CD4-positive, alpha-beta T cell treated with Interleukin-2 at 100 ng/mL for 4 hours (primary cell): ENCODE measurements at regions not wholly inside any gene's neighbourhood (a gene's known extent, or its start where the extent isn't known, plus 50 kb on each side); places are given as distances from the start of the nearest gene placed in this dataset.
"Not testable (repeated sequence)": the region's sequence is repeated elsewhere in the genome, so short reads cannot be mapped to it uniquely, and the experiment has no call there.

ENCODE experiments used
- DNase-seq: peaks from one replicate; pipeline ENCODE4 v3.0.0-alpha.2; 2020; ENCODE audit warnings: low spot score

- DNase-seq, result no peak
Measured at GRCh38 chrX:74251006-74251930, 52.7 kb upstream of the ZCCHC13 start.

GRCh38 chrX:74250574-74250973, 53.4 kb upstream of the ZCCHC13 start:
- no peak for DNase-seq

GRCh38 chrX:74249963-74250362, 54.0 kb upstream of the ZCCHC13 start:
- no peak for DNase-seq

GRCh38 chrX:74248889-74249288, 55.1 kb upstream of the ZCCHC13 start:
- DNase-seq, result no peak

GRCh38 chrX:74246524-74246923, 57.5 kb upstream of the ZCCHC13 start:
- no peak for DNase-seq

DNA sequence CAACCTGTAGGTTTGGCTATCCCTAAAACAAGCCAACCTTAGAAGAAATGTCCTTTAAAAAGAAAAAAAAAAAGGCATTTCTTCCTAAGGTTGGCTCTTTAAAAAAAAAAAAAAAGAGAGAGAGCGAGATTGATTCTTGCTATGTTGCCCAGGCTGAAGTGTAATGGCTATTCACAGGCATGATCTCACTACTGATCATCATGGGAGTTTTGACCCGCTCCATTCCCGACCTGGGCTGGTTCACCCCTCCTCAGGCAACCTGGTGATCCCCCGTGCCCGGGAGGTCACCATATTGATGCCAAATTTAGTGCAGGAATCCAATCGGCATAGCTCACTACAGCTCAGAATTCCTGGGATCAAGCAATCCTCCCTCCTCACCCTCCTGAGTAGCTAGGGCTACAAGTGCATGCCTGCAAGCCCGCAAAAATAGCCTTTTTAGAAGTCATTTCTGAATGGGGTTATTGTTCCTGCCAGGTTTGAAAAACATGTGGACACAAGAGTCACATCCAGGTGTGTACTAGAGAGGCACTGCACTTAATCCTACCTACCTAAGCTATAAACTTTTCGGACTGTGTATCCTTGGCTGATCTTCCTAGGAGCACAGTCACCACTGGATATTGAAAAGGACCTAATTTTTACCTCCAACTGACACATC, 61.4 kb upstream of the ZCCHC13 start:
- DNase-seq, result no peak

GRCh38 chrX:74242050-74242449, 61.9 kb upstream of the ZCCHC13 start:
- no peak for DNase-seq

- no peak for DNase-seq
Measured at GRCh38 chrX:74238771-74239170, 65.2 kb upstream of the ZCCHC13 start.

GRCh38 chrX:74234818-74235217, 69.2 kb upstream of the ZCCHC13 start:
- no peak for DNase-seq

DNA sequence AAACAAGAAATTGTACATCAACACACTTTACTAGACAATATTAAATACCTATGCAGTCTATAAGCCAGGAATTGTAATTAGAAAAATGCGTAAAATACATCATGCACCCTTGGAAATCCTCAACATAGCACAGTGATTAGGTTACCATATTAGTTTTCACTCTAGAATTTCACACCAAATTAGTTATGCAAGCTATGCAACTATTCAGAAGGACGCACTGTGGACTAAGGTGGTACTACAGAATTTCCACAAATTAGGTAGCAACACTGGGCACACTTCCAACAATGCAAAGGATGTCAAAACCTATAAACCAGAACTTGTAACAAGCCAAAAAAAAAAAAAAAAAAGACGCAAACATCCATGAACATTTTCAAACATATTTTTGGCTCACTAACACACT, 71.1 kb upstream of the ZCCHC13 start:
- DNase-seq, result no peak

GRCh38 chrX:74231625-74232024, 72.4 kb upstream of the ZCCHC13 start:
- no peak for DNase-seq

- DNase-seq, result no peak
Measured at GRCh38 chrX:74230094-74230493, 73.9 kb upstream of the ZCCHC13 start.

- no peak for DNase-seq
Measured at GRCh38 chrX:74225111-74225510, 78.9 kb upstream of the ZCCHC13 start.

GRCh38 chrX:74220277-74220676, 83.7 kb upstream of the ZCCHC13 start:
- no peak for DNase-seq

DNA sequence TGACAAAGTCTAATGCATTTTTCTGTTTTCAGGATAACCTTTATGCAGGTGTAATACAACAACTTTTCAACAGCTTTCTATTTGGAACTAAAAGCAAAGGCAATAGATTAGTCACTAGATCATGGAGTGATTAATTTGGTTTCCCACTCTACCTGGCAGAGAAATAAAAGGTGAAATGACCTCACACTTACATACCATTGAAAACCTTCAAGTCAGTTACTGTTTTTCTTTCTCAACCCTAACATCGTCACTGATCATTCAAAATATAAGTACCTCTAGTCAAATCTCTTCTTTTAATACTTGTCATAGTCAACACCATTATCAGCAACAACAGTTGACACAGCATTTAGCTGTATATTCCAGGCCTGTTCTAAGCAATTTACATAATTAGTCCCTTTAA, 85.1 kb upstream of the ZCCHC13 start:
- no peak for DNase-seq

DNA sequence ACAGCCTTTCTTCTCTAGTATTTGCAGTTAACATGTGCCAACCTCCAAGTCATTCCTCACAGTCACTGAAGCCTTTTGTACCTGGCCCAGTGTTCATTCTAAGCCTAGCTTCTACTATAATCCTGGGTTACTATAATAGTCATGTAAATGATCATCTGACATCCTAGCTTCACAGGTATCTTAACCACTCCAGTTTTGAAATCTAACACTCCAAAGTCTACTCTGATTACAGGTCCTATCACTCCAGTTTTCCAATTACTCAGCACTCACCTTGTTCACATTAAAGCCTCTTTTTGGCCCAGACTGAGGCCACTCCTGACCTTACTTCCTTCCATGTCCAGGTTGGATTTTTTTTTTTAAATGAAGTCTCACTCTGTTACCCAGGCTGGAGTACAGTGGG, 87.6 kb upstream of the ZCCHC13 start:
- DNase-seq, result no peak

DNA sequence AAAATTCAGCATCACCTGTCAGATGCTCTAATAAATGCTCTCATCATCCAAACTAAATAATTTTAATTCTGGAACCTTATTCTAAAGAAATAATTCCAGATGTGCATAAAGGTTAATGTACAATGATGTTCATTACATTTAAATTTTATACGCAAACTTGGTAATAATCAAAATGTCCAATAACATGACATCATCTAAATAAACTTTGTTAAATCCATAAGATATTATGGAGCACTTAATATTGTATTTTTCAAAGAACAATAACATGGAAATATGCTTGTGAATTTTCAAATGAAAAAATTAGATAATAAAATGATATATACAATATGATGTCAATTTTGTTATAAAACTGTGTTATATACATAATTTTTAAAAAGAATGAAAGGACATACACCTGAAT, 92.1 kb upstream of the ZCCHC13 start:
- no peak for DNase-seq

DNA sequence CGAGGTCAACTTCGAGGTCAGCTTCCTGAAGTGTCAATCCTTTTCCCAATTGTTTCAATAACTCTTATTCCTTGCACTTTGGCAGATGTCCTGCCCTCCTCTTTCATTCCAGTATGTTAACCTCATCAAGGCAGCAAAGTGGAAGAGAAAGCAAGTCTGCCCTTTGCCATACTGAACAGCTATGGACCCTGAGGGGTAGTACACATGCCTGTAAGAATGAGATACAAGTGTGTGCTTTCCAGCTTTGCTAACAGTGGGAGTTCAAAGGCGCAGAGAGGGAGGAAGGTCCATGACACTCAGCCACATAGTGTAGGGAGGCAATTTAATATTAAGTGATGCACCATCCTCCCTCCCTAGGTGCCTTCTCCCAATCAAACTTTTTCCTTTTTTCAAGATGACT, 96.4 kb upstream of the ZCCHC13 start:
- DNase-seq, result no peak

- no peak for DNase-seq
Measured at GRCh38 chrX:74195605-74196004, 108.4 kb upstream of the ZCCHC13 start.

GRCh38 chrX:74195120-74195519, 108.9 kb upstream of the ZCCHC13 start:
- no peak for DNase-seq

DNA sequence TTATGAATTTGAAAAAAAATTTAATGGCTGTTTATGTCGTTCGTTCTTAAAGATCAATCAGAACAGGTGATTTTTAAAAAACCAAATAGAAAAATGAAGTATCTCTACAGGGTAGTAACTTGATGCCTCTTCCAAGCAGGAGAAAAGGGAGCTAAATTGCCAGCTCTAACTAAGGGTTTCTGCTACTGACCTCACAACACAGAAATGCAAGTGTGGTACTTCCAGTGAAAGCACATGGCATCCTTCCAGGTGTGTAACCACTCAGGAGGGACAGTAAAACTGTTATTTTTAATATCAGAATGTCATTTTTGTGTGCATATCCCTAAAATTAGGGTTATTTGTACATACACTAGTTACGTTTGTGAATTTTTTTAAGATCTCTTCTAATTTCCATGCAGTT, 116.8 kb upstream of the ZCCHC13 start:
- DNase-seq, result no peak

GRCh38 chrX:74183047-74183446, 120.9 kb upstream of the ZCCHC13 start:
- DNase-seq, result not testable (repeated sequence)

DNA sequence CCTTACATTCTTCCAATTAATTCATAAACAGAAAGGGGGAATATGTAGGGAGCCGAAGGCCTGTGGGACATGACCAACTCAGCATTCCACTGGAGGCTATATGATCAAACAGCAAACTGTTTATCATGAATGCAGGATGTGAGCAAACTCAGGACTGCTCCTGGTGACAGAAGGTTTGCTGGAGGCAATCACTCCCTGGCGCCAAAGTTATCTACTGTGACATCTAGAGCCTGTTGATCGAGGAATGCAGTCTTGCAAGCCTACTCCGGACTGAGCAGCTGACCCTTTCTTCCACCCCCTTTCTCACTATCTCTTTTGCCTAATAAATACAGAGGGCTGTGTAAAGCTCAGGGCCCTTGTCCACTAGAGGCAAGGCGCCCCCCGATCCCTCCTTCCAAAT, 122.0 kb upstream of the ZCCHC13 start:
- not testable (repeated sequence) for DNase-seq

- DNase-seq, result no peak
Measured at GRCh38 chrX:74180716-74181115, 123.3 kb upstream of the ZCCHC13 start.
